Uterus (tissue), 2 donors: ENCODE measurements at regions not wholly inside any gene's neighbourhood (a gene's known extent, or its start where the extent isn't known, plus 50 kb on each side); places are given as distances from the start of the nearest gene placed in this dataset.

Experiments
- POLR2A ChIP-seq, 2 donors: fragments of 450-650 bp; IDR thresholded peaks; one replicate each; pipeline ENCODE4 v1.6.1; 2016; ENCODE audit warnings: antibody characterized with exemption in 2 of 2, mild to moderate bottlenecking in 1 of 2, moderate library complexity in 1 of 2
- TF ChIP-seq, protein P1 (sequence below), 4 experiments: fragments of 200-600 bp in 2 of 4; fragments of 450-650 bp in 2 of 4; sonication (generic) in 2 of 4; IDR thresholded peaks; one replicate each; pipeline ENCODE4 v1.5.1; 2016 to 2019; ENCODE audit warnings: antibody characterized with exemption in 4 of 4, mild to moderate bottlenecking in 2 of 4, moderate library complexity in 1 of 4

GRCh38 chr2:14140009-14140550, 492.4 kb upstream of the LRATD1 start:
- TF ChIP-seq POLR2A (IDR thresholded peaks at IDR 0.05): no peak
- TF ChIP-seq, protein P1, sequence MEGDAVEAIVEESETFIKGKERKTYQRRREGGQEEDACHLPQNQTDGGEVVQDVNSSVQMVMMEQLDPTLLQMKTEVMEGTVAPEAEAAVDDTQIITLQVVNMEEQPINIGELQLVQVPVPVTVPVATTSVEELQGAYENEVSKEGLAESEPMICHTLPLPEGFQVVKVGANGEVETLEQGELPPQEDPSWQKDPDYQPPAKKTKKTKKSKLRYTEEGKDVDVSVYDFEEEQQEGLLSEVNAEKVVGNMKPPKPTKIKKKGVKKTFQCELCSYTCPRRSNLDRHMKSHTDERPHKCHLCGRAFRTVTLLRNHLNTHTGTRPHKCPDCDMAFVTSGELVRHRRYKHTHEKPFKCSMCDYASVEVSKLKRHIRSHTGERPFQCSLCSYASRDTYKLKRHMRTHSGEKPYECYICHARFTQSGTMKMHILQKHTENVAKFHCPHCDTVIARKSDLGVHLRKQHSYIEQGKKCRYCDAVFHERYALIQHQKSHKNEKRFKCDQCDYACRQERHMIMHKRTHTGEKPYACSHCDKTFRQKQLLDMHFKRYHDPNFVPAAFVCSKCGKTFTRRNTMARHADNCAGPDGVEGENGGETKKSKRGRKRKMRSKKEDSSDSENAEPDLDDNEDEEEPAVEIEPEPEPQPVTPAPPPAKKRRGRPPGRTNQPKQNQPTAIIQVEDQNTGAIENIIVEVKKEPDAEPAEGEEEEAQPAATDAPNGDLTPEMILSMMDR (IDR thresholded peaks at IDR 0.05): no peak
